Central memory CD8-positive, alpha-beta T cell (primary cell): ENCODE measurements at regions not wholly inside any gene's neighbourhood (a gene's known extent, or its start where the extent isn't known, plus 50 kb on each side); places are given as distances from the start of the nearest gene placed in this dataset.
"Not testable (repeated sequence)": the region's sequence is repeated elsewhere in the genome, so short reads cannot be mapped to it uniquely, and the experiment has no call there.

Experiments used
- ATAC-seq: fragments of 150-1000 bp; cut with Tn5 transposase; replicated peaks from 2 replicates; pipeline ENCODE4 v1.10.0; 2022; ENCODE audit warnings: mild to moderate bottlenecking, moderate FRiP score, moderate number of reproducible peaks; ENCODE audit not compliant: poor library complexity, severe bottlenecking; ENCODE audit errors: extremely low read depth
- DNase-seq, 2 donors: peaks; one replicate each; pipeline ENCODE4 v3.0.0; 2021; ENCODE audit warnings: low spot score in 2 of 2
- H3K27ac Mint-ChIP-seq: one replicate; pipeline ENCODE4 v1.8.0; 2022; ENCODE audit warnings: low read depth, mild to moderate bottlenecking, moderate library complexity, mixed read lengths
- H3K27me3 Mint-ChIP-seq: one replicate; pipeline ENCODE4 v1.8.0; 2022; ENCODE audit warnings: mixed read lengths
- H3K36me3 Mint-ChIP-seq: one replicate; pipeline ENCODE4 v1.8.0; 2022; ENCODE audit warnings: mild to moderate bottlenecking, moderate library complexity, mixed read lengths; ENCODE audit not compliant: insufficient read depth
- H3K4me1 Mint-ChIP-seq: one replicate; pipeline ENCODE4 v1.8.0; 2022; ENCODE audit warnings: mixed read lengths
- H3K4me3 Mint-ChIP-seq: one replicate; pipeline ENCODE4 v1.8.0; 2022; ENCODE audit warnings: mild to moderate bottlenecking, moderate library complexity, mixed read lengths
- H3K9me3 Mint-ChIP-seq: one replicate; pipeline ENCODE4 v1.8.0; 2022; ENCODE audit warnings: mixed read lengths

DNA sequence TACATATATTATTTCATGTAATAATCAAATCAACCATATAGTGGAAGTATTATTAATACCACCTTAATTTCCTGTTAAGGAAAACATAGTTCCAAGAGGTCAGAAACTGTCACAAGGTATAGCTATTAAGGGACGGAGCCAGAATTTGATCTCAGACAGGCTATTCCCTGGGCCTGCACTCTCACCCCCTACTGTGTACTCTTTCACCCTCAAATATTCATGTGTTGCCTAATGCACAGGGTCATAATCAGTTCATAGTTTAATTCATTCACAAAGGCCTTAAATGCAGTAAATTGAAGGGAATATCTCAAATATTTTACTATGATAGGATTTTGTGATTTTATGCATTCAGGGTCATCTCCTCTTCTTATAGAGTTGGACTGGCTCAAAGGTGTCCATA lies 67.2 kb upstream of the IFNGR1 start:
- Mint-ChIP-seq H3K36me3 (no peaks in the 10 kb centered on the region), H3K27ac (no peak overlapping the region), H3K4me3 (no peak overlapping the region), H3K9me3 (no peaks in the 10 kb centered on the region), H3K4me1 (peaks cover 19% of the 10 kb centered on the region), H3K27me3 (no peaks in the 10 kb centered on the region)
- no peak for DNase-seq
- ATAC-seq = no peak

DNA sequence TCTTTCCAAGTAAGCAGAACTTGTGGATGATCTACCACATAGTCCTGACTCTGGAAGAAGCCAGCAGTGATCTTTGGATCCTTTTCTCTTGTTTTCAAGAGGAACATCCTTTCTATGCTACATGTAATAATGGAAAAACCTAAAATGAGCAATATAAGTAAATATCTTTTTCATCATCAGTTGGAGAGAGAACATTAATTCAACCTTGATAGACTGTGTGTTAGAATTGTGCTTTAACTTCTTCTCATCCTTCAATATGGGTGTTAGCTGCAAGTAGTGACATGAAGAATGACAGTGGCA lies 65.6 kb upstream of the IFNGR1 start:
- no peaks in the 10 kb centered on the region for H3K27me3 Mint-ChIP-seq
- DNase-seq = no peak
- no peaks in the 10 kb centered on the region for H3K36me3 Mint-ChIP-seq
- ATAC-seq = no peak
- H3K9me3 Mint-ChIP-seq = no peaks in the 10 kb centered on the region
- H3K4me3 Mint-ChIP-seq = no peak overlapping the region
- no peak overlapping the region for H3K27ac Mint-ChIP-seq
- H3K4me1 Mint-ChIP-seq = peaks cover 13% of the 10 kb centered on the region

GRCh38 chr6:137283940-137284810 lies 65.0 kb upstream of the IFNGR1 start:
- no peak overlapping the region for H3K27ac Mint-ChIP-seq
- no peak for DNase-seq
- no peaks in the 10 kb centered on the region for H3K9me3 Mint-ChIP-seq
- no peaks in the 10 kb centered on the region for H3K27me3 Mint-ChIP-seq
- no peaks in the 10 kb centered on the region for H3K36me3 Mint-ChIP-seq
- no peak overlapping the region for H3K4me3 Mint-ChIP-seq
- H3K4me1 Mint-ChIP-seq = peaks cover 13% of the 10 kb centered on the region
- ATAC-seq = no peak

GRCh38 chr6:137283080-137283479 lies 63.9 kb upstream of the IFNGR1 start:
- no peak for ATAC-seq
- no peak overlapping the region for H3K4me3 Mint-ChIP-seq
- no peak overlapping the region for H3K27ac Mint-ChIP-seq
- H3K4me1 Mint-ChIP-seq = peaks cover 13% of the 10 kb centered on the region
- no peaks in the 10 kb centered on the region for H3K9me3 Mint-ChIP-seq
- no peaks in the 10 kb centered on the region for H3K27me3 Mint-ChIP-seq
- no peak for DNase-seq
- H3K36me3 Mint-ChIP-seq = no peaks in the 10 kb centered on the region

GRCh38 chr6:137282254-137282653 lies 63.1 kb upstream of the IFNGR1 start:
- peaks cover 13% of the 10 kb centered on the region for H3K4me1 Mint-ChIP-seq
- H3K36me3 Mint-ChIP-seq = no peaks in the 10 kb centered on the region
- ATAC-seq = no peak
- no peak overlapping the region for H3K4me3 Mint-ChIP-seq
- H3K27ac Mint-ChIP-seq = no peak overlapping the region
- DNase-seq = no peak
- H3K9me3 Mint-ChIP-seq = no peaks in the 10 kb centered on the region
- H3K27me3 Mint-ChIP-seq = no peaks in the 10 kb centered on the region

- not testable (repeated sequence) for ATAC-seq, H3K9me3 Mint-ChIP-seq, DNase-seq, H3K36me3 Mint-ChIP-seq, H3K27me3 Mint-ChIP-seq, H3K4me3 Mint-ChIP-seq, H3K27ac Mint-ChIP-seq
- peaks cover 12% of the 10 kb centered on the region for H3K4me1 Mint-ChIP-seq
Measured at GRCh38 chr6:137279279-137279678, 60.1 kb upstream of the IFNGR1 start.

DNA sequence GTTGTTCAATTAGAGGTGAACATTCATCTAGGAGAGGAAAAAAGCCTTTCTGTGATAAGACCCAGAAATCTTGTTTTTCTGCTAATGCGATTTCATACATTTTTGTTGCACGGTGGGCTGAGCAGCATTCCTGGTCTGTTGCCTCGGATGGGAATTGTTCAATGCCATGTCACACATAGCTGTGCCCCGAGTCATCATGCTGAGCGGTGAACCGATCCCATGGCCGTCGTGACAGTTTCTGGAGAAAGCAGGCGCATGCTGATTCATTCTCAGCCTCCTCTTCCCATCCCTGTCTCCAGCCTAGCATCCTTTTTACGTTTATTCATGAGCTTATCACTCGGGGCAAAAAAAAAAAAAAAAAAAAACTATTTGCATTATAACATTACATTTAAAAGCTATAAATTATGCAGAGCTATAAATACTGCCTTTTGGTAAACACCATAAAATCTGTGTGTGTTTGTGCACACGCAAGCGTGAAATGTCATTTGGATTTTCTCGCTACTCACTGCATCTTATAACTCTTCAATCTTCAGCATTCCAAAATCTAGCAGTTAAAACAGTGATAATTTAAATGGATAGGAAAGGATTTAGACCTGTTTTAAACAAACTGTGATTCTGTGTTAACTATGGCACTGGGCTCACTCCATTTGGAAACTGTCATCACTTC lies 58.9 kb upstream of the IFNGR1 start:
- DNase-seq (no peak), ATAC-seq (no peak)
- no peaks in the 10 kb centered on the region for H3K36me3 Mint-ChIP-seq
- no peak overlapping the region for H3K27ac Mint-ChIP-seq
- no peak overlapping the region for H3K4me3 Mint-ChIP-seq
- no peaks in the 10 kb centered on the region for H3K27me3 Mint-ChIP-seq
- no peaks in the 10 kb centered on the region for H3K9me3 Mint-ChIP-seq
- peaks cover 7% of the 10 kb centered on the region for H3K4me1 Mint-ChIP-seq

GRCh38 chr6:137272403-137272802 lies 53.2 kb upstream of the IFNGR1 start:
- no peaks in the 10 kb centered on the region for H3K9me3 Mint-ChIP-seq
- peaks cover 3% of the 10 kb centered on the region for H3K36me3 Mint-ChIP-seq
- no peaks in the 10 kb centered on the region for H3K27me3 Mint-ChIP-seq
- H3K27ac Mint-ChIP-seq = no peak overlapping the region
- peaks cover 17% of the 10 kb centered on the region for H3K4me1 Mint-ChIP-seq
- DNase-seq (no peak), ATAC-seq (no peak)
- no peak overlapping the region for H3K4me3 Mint-ChIP-seq

GRCh38 chr6:137271245-137272183 lies 52.3 kb upstream of the IFNGR1 start:
- Mint-ChIP-seq H3K27me3 (no peaks in the 10 kb centered on the region), H3K9me3 (no peaks in the 10 kb centered on the region), H3K36me3 (peaks cover 3% of the 10 kb centered on the region), H3K4me1 (peaks cover 17% of the 10 kb centered on the region), H3K27ac (no peak overlapping the region), H3K4me3 (no peak overlapping the region)
- ATAC-seq = no peak
- no peak for DNase-seq

GRCh38 chr6:137269803-137270202 lies 50.6 kb upstream of the IFNGR1 start:
- H3K4me1 Mint-ChIP-seq = peaks cover 23% of the 10 kb centered on the region
- peak; percentile 40 for ATAC-seq

GRCh38 chr6:137269347-137269746 lies 50.2 kb upstream of the IFNGR1 start:
- peaks cover 23% of the 10 kb centered on the region for H3K4me1 Mint-ChIP-seq
- peak; percentile 85 for ATAC-seq
- no peaks in the 10 kb centered on the region for H3K9me3 Mint-ChIP-seq
- peaks cover 3% of the 10 kb centered on the region for H3K36me3 Mint-ChIP-seq
- no peaks in the 10 kb centered on the region for H3K27me3 Mint-ChIP-seq
- H3K27ac Mint-ChIP-seq = peak overlapping the region; percentile 83
- DNase-seq = no peak
- H3K4me3 Mint-ChIP-seq = peak overlapping the region; percentile 42

More at GRCh38 chr6:137269803-137270202, 50.6 kb upstream of the IFNGR1 start:
- H3K4me3 Mint-ChIP-seq = peak overlapping the region; percentile 42
- no peak for DNase-seq
- H3K27ac Mint-ChIP-seq = peak overlapping the region; percentile 83
- no peaks in the 10 kb centered on the region for H3K9me3 Mint-ChIP-seq
- H3K36me3 Mint-ChIP-seq = peaks cover 3% of the 10 kb centered on the region
- H3K27me3 Mint-ChIP-seq = no peaks in the 10 kb centered on the region
